ENCODE measurements at regions not wholly inside any gene's neighbourhood (a gene's known extent, or its start where the extent isn't known, plus 50 kb on each side); places are given as distances from the start of the nearest gene placed in this dataset.

- Histone ChIP-seq H3K36me3 (ENCODE audit: low read depth, missing control alignments) (no peaks in the 10 kb centered on the region), H3K4me1 (no peaks in the 10 kb centered on the region), H3K27me3 (no peaks in the 10 kb centered on the region), H3K9me3 (no peaks in the 10 kb centered on the region), H3K27ac (no peak overlapping the region), H3K4me3 (no peak overlapping the region)
- no peak for DNase-seq
- intact Hi-C loops (cut with DNase I; ENCODE audit: low total_unique reads): no loop called here
- TF ChIP-seq, protein P1, sequence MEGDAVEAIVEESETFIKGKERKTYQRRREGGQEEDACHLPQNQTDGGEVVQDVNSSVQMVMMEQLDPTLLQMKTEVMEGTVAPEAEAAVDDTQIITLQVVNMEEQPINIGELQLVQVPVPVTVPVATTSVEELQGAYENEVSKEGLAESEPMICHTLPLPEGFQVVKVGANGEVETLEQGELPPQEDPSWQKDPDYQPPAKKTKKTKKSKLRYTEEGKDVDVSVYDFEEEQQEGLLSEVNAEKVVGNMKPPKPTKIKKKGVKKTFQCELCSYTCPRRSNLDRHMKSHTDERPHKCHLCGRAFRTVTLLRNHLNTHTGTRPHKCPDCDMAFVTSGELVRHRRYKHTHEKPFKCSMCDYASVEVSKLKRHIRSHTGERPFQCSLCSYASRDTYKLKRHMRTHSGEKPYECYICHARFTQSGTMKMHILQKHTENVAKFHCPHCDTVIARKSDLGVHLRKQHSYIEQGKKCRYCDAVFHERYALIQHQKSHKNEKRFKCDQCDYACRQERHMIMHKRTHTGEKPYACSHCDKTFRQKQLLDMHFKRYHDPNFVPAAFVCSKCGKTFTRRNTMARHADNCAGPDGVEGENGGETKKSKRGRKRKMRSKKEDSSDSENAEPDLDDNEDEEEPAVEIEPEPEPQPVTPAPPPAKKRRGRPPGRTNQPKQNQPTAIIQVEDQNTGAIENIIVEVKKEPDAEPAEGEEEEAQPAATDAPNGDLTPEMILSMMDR (IDR thresholded peaks at IDR 0.05): no peak
- TF ChIP-seq POLR2A (IDR thresholded peaks at IDR 0.05): no peak
- WGBS, 2 donors: 72 to 88% methylated on average over 1 of the region's 1 CpG
Observed at GRCh38 chr18:43442571-43442970, 165.3 kb upstream of the SYT4 start.

GRCh38 chr18:43465483-43465882 is 188.2 kb upstream of the SYT4 start:
- no peaks in the 10 kb centered on the region for H3K27me3 ChIP-seq

DNA sequence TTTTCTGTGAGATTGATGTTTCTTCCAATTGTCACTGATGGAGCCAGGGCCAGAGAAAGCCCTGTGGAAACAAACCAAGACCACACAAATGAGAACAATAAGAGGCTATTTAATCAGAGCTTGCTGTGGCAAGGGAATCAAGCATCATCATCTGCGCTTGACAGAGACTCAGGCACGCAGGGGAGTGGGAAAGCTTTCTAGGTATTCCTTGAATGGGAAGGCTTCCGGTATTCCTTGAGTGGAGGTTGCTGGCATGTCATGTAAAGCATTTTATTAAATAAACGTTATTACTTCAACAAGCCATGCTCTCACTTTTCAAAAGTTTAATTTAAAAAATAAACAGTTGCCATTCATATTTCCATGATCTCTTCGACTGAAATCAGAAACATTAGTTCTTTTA is 194.6 kb upstream of the SYT4 start:
- Histone ChIP-seq H3K27me3 (no peaks in the 10 kb centered on the region), H3K36me3 (ENCODE audit: low read depth, missing control alignments) (no peaks in the 10 kb centered on the region), H3K4me3 (no peak overlapping the region), H3K9me3 (no peaks in the 10 kb centered on the region), H3K27ac (no peak overlapping the region), H3K4me1 (no peaks in the 10 kb centered on the region)
- no peak for TF ChIP-seq POLR2A (IDR thresholded peaks at IDR 0.05)
- TF ChIP-seq, protein P1 (IDR thresholded peaks at IDR 0.05): no peak
- intact Hi-C loops (cut with DNase I; ENCODE audit: low total_unique reads): no loop called here
- 79 to 84% methylated on average over 5 of the region's 5 CpGs for WGBS, 2 donors
- DNase-seq: no peak

More at GRCh38 chr18:43465483-43465882, 188.2 kb upstream of the SYT4 start:
- Histone ChIP-seq H3K36me3 (ENCODE audit: low read depth, missing control alignments) (no peaks in the 10 kb centered on the region), H3K4me3 (no peak overlapping the region), H3K9me3 (no peaks in the 10 kb centered on the region), H3K4me1 (no peaks in the 10 kb centered on the region), H3K27ac (no peak overlapping the region)
- no peak for TF ChIP-seq POLR2A (IDR thresholded peaks at IDR 0.05)
- TF ChIP-seq, protein P1 (IDR thresholded peaks at IDR 0.05): no peak
- no peak for DNase-seq
- intact Hi-C loops (cut with DNase I; ENCODE audit: low total_unique reads): no loop called here

- H3K27me3 ChIP-seq: no peaks in the 10 kb centered on the region
- H3K4me3 ChIP-seq: no peak overlapping the region
- no peak for TF ChIP-seq POLR2A (IDR thresholded peaks at IDR 0.05)
- TF ChIP-seq, protein P1 (IDR thresholded peaks at IDR 0.05): no peak
- no peak for DNase-seq
- intact Hi-C loops (cut with DNase I; ENCODE audit: low total_unique reads): no loop called here
- H3K27ac ChIP-seq: no peak overlapping the region
- 84 to 93% methylated on average over 3 of the region's 3 CpGs for WGBS, 2 donors
- no peaks in the 10 kb centered on the region for H3K36me3 ChIP-seq (ENCODE audit: low read depth, missing control alignments)
- H3K9me3 ChIP-seq: no peaks in the 10 kb centered on the region
- no peaks in the 10 kb centered on the region for H3K4me1 ChIP-seq
Observed at GRCh38 chr18:43481069-43481468, 203.8 kb upstream of the SYT4 start.

DNA sequence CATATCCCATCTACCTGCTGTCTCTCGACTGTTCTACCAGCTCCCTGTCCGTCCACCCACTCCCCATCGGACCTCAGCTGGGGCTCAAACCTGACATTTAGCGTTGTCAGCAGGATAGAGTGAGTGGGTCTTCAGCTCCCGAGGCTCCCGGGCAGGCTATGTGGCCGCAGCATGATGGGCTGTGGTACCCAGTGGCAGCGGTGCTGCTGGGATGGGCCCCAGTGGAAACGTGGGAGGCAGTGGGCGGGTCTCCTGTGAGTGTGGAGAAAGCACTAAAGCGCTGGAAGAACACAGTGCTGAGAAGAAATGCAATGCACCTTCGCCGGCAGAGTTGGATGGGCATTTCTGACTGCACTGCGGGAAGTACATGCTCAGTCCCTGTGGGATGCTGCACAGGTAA is 204.8 kb upstream of the SYT4 start:
- no peak for DNase-seq
- Histone ChIP-seq H3K9me3 (no peaks in the 10 kb centered on the region), H3K36me3 (ENCODE audit: low read depth, missing control alignments) (no peaks in the 10 kb centered on the region), H3K4me3 (no peak overlapping the region), H3K27me3 (no peaks in the 10 kb centered on the region), H3K27ac (no peak overlapping the region), H3K4me1 (no peaks in the 10 kb centered on the region)
- intact Hi-C loops (cut with DNase I; ENCODE audit: low total_unique reads): no loop called here
- TF ChIP-seq, protein P1 (IDR thresholded peaks at IDR 0.05): no peak
- TF ChIP-seq POLR2A (IDR thresholded peaks at IDR 0.05): no peak
- WGBS, 2 donors: 69 to 78% methylated on average over 14 of the region's 14 CpGs
